ENCODE measurements at regions not wholly inside any gene's neighbourhood (a gene's known extent, or its start where the extent isn't known, plus 50 kb on each side); places are given as distances from the start of the nearest gene placed in this dataset.

- Histone ChIP-seq H3K4me2 (ENCODE audit: control insufficient read depth, extremely low read depth, insufficient read depth, low read depth, low read length) (no peak overlapping the region), H3K27me3 (ENCODE audit: control insufficient read depth, extremely low read depth, insufficient read depth, low read length) (peaks cover 2% of the 10 kb centered on the region), H3K27ac (ENCODE audit: control insufficient read depth, insufficient read depth, low read length) (no peak overlapping the region), H4K20me1 (ENCODE audit: control insufficient read depth, extremely low read depth, insufficient read depth, low read length) (no peaks in the 10 kb centered on the region), H3K9me3 (ENCODE audit: control insufficient read depth, low read depth, low read length) (no peaks in the 10 kb centered on the region), H3K9ac (ENCODE audit: control insufficient read depth, extremely low read depth, insufficient read depth, low read length) (no peak overlapping the region), H3K4me1 (ENCODE audit: control insufficient read depth, extremely low read depth, insufficient read depth, low read length) (peaks cover 2% of the 10 kb centered on the region), H3K9me1 (ENCODE audit: control insufficient read depth, extremely low read depth, insufficient read depth, low read length) (no peaks in the 10 kb centered on the region), H3K79me2 (ENCODE audit: control insufficient read depth, insufficient read depth, low read length) (no peaks in the 10 kb centered on the region), H2AFZ (ENCODE audit: control insufficient read depth, low read length) (no peak overlapping the region), H3K4me3 (ENCODE audit: control insufficient read depth in 2 of 3, extremely low read depth in 1 of 3, insufficient read depth in 2 of 3, low read depth in 1 of 3, low read length in 3 of 3) (no peak overlapping the region), H3K36me3 (ENCODE audit: control insufficient read depth in 2 of 2, extremely low read depth in 1 of 2, insufficient read depth in 2 of 2, low read length in 2 of 2) (no peaks in the 10 kb centered on the region)
- TF ChIP-seq CTCF (optimal IDR thresholded peaks at IDR 0.05 in 1 of 3, IDR thresholded peaks at IDR 0.05 in 1 of 3, conservative IDR thresholded peaks at IDR 0.05 in 1 of 3; ENCODE audit: extremely low read depth in 1 of 3, insufficient read depth in 2 of 3, low read length in 3 of 3) (no peak), EZH2 (IDR thresholded peaks at IDR 0.05; ENCODE audit: low read length) (no peak)
- DNase-seq (ENCODE audit: low read depth, low spot score) (no peak), FAIRE-seq (no peak)
- dilution Hi-C loops (cut with MboI; ENCODE audit: extremely low pct_ligation_motif_present, low sequenced_read_pairs) = no loop called here
These were observed 69.2 kb downstream of the MAP1LC3B2 start for GRCh38 chr12:116628450-116628793.

Measured in keratinocyte (primary cell).